ENCODE measurements at regions not wholly inside any gene's neighbourhood (a gene's known extent, or its start where the extent isn't known, plus 50 kb on each side); places are given as distances from the start of the nearest gene placed in this dataset.

GRCh38 chr22:27063406-27063805, 406.0 kb downstream of the MIAT start:
- DNase-seq = no peak
- Histone ChIP-seq H3K4me2 (ENCODE audit: low read depth, low read length) (no peak overlapping the region), H3K36me3 (replicated peaks; ENCODE audit: insufficient read depth, low read length) (no peaks in the 10 kb centered on the region), H3K27ac (ENCODE audit: low read length) (no peak overlapping the region), H3K27me3 (replicated peaks; ENCODE audit: insufficient read depth, low read length) (peaks cover 61% of the 10 kb centered on the region), H3K79me2 (ENCODE audit: low read length) (no peaks in the 10 kb centered on the region), H3F3A (ENCODE audit: insufficient read depth, low read length) (no peaks in the 10 kb centered on the region), H4K20me1 (ENCODE audit: insufficient read depth, low read length) (no peaks in the 10 kb centered on the region), H2AFZ (ENCODE audit: low read length) (no peak overlapping the region), H3K4me3 (ENCODE audit: low read length) (no peak overlapping the region), H3K4me1 (ENCODE audit: low read length) (no peaks in the 10 kb centered on the region), H3K9me2 (replicated peaks; ENCODE audit: insufficient read depth, low read length) (no peaks in the 10 kb centered on the region), H3K9me3 (replicated peaks; ENCODE audit: insufficient read depth, low read length) (no peaks in the 10 kb centered on the region), H3K9ac (ENCODE audit: low read length) (no peak overlapping the region)
- TF ChIP-seq EZH2 (optimal IDR thresholded peaks at IDR 0.05; ENCODE audit: low read depth, low read length) = no peak
- TF ChIP-seq EZH2phosphoT487 (IDR thresholded peaks at IDR 0.05; ENCODE audit: low read length) = no peak
- no peak for TF ChIP-seq CTCF (IDR thresholded peaks at IDR 0.05; ENCODE audit: low read length)

- TF ChIP-seq EZH2 (optimal IDR thresholded peaks at IDR 0.05; ENCODE audit: low read depth, low read length) = no peak
- TF ChIP-seq CTCF (IDR thresholded peaks at IDR 0.05; ENCODE audit: low read length) = no peak
- no peak for TF ChIP-seq EZH2phosphoT487 (IDR thresholded peaks at IDR 0.05; ENCODE audit: low read length)
- Histone ChIP-seq H3K27me3 (replicated peaks; ENCODE audit: insufficient read depth, low read length) (peaks cover 59% of the 10 kb centered on the region), H3K36me3 (replicated peaks; ENCODE audit: insufficient read depth, low read length) (no peaks in the 10 kb centered on the region), H4K20me1 (ENCODE audit: insufficient read depth, low read length) (no peaks in the 10 kb centered on the region), H3K4me1 (ENCODE audit: low read length) (no peaks in the 10 kb centered on the region), H3F3A (ENCODE audit: insufficient read depth, low read length) (no peaks in the 10 kb centered on the region), H3K9me3 (replicated peaks; ENCODE audit: insufficient read depth, low read length) (no peaks in the 10 kb centered on the region), H3K9ac (ENCODE audit: low read length) (no peak overlapping the region), H2AFZ (ENCODE audit: low read length) (no peak overlapping the region), H3K4me2 (ENCODE audit: low read depth, low read length) (no peak overlapping the region), H3K9me2 (replicated peaks; ENCODE audit: insufficient read depth, low read length) (no peaks in the 10 kb centered on the region), H3K79me2 (ENCODE audit: low read length) (no peaks in the 10 kb centered on the region), H3K27ac (ENCODE audit: low read length) (no peak overlapping the region), H3K4me3 (ENCODE audit: low read length) (no peak overlapping the region)
- DNase-seq = no peak
Observed at GRCh38 chr22:27063841-27064240, 406.5 kb downstream of the MIAT start.

DNA sequence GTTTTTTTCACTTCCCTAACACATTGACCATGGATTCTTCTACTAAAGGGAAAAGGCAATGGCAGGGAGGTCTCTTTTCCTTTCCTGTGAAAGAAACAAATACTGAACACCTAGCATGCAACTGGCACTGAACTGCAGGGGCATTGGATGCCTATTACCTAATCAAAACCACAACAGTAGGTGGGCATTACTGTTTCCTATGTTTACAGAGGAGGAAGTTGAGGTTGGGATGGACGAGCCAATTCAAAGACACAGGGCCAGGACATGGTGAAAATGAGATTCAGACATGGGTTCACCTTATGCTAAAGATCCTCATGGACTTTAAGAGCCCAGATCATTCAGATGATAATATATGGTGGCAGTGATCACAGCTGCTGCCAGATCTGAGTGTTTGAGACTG, 407.0 kb downstream of the MIAT start:
- no peaks in the 10 kb centered on the region for H4K20me1 ChIP-seq (ENCODE audit: insufficient read depth, low read length)
- H3K9me2 ChIP-seq (replicated peaks; ENCODE audit: insufficient read depth, low read length) = no peaks in the 10 kb centered on the region

More for the DNA sequence above, 407.0 kb downstream of the MIAT start:
- Histone ChIP-seq H3K36me3 (replicated peaks; ENCODE audit: insufficient read depth, low read length) (no peaks in the 10 kb centered on the region), H3K4me2 (ENCODE audit: low read depth, low read length) (no peak overlapping the region), H3K79me2 (ENCODE audit: low read length) (no peaks in the 10 kb centered on the region), H3F3A (ENCODE audit: insufficient read depth, low read length) (no peaks in the 10 kb centered on the region), H3K9ac (ENCODE audit: low read length) (no peak overlapping the region), H3K4me1 (ENCODE audit: low read length) (no peaks in the 10 kb centered on the region), H3K4me3 (ENCODE audit: low read length) (no peak overlapping the region), H3K9me3 (replicated peaks; ENCODE audit: insufficient read depth, low read length) (no peaks in the 10 kb centered on the region), H3K27ac (ENCODE audit: low read length) (no peak overlapping the region), H3K27me3 (replicated peaks; ENCODE audit: insufficient read depth, low read length) (peaks cover 59% of the 10 kb centered on the region), H2AFZ (ENCODE audit: low read length) (no peak overlapping the region)
- TF ChIP-seq CTCF (IDR thresholded peaks at IDR 0.05; ENCODE audit: low read length) (no peak), EZH2phosphoT487 (IDR thresholded peaks at IDR 0.05; ENCODE audit: low read length) (no peak), EZH2 (optimal IDR thresholded peaks at IDR 0.05; ENCODE audit: low read depth, low read length) (no peak)
- no peak for DNase-seq

Measured in MM.1S (cell line).